Activated CD8-positive, alpha-beta memory T cell treated with anti-CD3 and anti-CD28 coated beads, Interleukin-2, amount 50 U/mL, for 1 hour (primary cell): ENCODE measurements at regions not wholly inside any gene's neighbourhood (a gene's known extent, or its start where the extent isn't known, plus 50 kb on each side); places are given as distances from the start of the nearest gene placed in this dataset.
"Not testable (repeated sequence)": the region's sequence is repeated elsewhere in the genome, so short reads cannot be mapped to it uniquely, and the experiment has no call there.

ENCODE experiments used
- DNase-seq: peaks from one replicate; pipeline ENCODE4 v3.0.0-alpha.2; 2020; ENCODE audit errors: extremely low read depth

DNA sequence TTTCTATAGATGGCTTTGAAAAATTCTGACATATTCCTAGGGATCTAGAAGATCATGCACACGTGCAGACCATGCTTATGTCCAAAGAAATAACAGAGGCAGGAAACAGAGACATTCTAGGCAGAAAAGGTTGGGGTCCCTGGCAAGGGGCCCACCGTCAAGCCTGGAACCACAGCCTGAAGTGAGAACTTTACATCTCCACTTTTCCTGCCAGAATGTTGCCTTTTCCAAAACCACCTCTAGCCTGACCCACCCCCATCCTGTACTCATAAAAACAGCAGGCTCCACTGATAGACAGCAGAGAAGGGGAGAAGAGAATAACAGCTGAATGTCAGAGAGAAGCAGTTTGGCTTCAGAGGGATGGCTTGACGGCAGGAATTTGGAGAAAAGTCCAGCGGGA lies 257.3 kb upstream of the NT5E start:
- no peak for DNase-seq

DNA sequence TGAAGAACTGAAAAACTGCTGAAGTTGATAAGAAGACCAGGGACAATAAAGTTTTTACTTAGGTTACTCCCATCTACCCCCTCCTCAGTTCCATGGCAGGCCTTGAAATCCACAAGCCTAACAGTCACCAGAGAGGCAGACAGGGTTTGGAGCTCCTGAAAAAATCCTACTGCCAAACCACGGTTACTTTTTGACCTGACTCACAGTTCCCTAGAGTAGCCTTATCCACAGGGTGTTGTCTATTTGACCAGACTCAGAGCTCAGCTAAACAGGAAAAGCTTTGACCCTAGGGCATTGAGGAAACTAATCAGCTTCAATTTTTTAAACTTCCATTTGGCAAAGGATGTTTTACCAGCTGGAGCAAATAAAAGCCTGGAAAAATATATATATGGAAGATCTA lies 257.7 kb upstream of the NT5E start:
- DNase-seq, result no peak

DNA sequence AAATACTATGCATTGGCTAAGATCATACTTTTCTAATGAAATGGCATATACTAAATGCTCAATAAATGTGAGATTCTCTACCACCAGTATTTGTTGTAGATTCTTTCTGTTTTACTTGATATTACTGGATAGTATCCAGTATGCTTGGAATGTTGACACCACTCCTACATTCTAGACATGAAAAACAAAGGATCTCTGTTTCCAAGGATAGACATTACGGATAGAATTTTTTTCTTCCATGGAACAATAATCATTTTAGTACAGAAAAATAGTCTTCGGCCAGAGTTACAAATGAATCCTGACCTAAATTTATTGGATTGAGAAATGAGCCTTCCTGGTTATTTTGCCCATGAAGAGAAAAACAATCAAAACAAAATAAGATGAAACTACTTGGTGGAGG lies 258.2 kb upstream of the NT5E start:
- DNase-seq, result no peak

DNA sequence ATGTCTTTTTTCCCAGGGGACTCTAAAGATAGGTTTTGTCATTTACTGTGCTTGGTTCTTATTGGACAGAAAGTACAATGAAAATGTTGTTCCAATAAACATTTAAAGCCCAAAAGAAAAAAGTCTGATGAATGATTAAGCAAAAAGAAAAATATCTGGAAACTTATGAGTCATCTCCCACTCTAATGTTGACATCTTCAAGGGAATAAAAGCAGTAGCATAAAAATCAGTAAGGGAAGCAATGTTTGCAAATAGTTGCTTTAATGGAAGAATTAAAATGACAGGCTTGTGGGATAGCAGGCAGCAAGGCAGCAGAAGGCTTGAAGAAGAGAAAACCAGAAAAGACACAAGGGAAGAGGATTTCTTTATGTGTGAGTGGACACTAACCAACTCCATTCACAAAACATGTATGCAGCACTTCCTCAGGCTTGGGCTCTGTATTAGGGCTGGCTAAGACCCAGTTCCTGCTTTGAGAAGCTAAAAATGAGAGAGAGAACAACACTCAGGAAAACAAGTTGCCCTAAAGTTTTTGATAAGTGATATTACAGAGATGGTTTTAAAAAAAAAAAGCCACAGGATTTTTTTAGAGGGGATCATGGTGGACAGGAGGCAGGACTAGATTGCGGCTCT lies 263.2 kb upstream of the NT5E start:
- DNase-seq, result no peak

DNA sequence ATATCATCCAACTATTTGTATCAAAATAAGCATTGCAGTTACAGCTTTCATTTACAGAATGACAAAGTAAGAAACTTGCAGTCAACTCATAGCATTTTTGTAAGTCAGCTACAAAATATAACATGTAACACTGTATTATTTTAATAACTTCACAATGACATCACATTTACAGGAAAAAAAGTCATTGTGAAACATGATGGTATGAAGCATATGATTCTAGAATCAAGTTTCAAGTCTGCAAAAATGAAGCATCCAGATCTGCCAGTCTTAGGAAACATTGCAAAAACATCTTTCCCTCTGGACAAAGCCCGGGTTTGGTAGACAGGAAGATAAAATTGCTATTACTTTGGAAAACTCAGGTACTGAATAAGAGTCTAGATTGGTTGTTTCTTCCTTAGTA lies 263.9 kb upstream of the NT5E start:
- no peak for DNase-seq

DNA sequence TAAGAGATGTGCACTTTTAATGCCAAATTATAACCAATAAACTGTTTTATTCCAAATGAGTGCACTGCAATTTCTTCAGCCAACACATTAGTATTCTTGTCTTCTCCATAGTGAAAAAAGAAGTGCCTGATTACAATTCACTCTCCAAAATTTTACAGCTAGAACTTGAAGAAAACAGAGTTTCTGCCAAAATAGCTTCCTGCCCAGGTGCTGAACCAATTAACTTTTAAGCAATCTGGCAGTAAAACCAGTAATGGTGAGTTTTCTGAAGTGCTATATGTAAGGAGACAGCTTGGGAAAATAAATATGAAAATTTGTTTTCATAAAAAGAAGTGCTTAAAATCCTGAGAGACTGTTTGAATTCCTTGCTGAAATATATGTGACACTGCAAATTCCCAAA lies 266.0 kb upstream of the NT5E start:
- no peak for DNase-seq

DNA sequence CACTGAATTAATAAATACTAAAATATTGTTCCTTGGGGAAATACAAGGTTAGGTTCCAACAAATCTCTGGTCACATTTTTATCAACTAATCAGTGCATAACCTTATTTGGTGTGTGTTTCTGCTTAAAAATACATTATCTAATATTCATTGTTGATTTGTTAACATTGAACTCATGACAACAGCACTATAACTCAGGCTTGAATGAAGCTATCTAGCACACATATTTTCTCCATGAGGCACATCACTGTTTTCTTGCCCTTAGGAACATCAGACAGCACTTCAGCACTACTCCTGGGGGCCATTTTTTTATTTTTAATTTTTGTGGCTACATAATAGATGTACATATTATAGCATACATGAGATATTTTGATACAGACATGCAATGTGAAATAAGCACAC lies 277.2 kb upstream of the NT5E start:
- DNase-seq, result no peak

DNA sequence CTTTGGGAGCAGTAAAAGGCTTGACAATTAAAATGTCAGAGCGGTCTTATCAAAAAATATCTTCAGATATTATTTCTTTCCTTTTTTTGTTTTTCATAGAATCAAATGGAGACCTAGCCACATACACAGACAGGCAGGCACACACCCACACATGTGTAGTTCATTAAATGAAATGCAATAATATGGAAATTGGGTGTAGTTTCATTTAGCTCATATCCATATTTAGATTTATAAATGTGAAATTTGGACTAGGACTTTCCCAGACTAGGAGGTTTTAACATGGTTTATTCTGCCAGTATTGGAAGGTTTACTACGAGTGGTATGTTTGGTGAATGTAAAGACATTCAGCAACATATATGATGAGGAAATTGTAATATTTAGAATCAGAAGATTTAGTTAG lies 277.7 kb upstream of the NT5E start:
- no peak for DNase-seq

DNA sequence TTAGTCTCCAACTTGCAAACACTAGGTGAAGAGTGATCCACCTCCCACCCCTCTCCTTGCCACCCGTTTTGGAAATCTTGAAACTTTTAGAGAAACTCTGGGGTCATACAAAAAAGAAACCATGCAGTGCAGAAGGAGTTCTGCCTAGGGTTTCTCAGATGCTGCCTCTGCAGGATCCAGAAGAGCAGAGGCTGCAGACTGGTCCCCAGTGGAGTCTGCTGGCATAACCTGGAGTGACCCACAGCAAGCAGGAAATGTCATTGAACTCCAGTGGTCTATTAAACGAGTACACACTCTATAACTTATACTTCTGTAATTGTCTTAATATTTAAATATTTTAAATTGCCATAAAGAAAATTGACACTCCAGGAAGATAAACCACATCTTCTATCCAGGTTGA lies 280.7 kb upstream of the NT5E start:
- DNase-seq, result no peak

DNA sequence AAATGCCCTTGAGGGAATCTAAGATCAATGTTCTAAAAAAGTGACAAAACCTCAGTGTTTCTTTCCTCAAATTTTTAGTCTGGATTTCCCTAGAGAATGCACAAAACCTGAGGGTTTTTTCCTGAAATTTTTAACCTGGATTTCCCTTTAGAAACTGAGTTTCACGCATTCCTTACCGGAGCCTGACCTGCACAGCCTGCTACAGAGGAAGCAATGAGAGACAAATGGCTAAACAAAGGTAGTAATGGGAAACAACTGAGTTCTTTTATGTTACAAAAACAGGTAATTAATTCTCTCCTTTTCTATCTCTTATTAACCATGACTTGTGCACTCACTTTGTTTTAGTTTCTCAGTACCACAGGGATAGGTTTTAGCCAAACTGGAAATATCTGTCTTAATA lies 281.7 kb upstream of the NT5E start:
- no peak for DNase-seq

DNA sequence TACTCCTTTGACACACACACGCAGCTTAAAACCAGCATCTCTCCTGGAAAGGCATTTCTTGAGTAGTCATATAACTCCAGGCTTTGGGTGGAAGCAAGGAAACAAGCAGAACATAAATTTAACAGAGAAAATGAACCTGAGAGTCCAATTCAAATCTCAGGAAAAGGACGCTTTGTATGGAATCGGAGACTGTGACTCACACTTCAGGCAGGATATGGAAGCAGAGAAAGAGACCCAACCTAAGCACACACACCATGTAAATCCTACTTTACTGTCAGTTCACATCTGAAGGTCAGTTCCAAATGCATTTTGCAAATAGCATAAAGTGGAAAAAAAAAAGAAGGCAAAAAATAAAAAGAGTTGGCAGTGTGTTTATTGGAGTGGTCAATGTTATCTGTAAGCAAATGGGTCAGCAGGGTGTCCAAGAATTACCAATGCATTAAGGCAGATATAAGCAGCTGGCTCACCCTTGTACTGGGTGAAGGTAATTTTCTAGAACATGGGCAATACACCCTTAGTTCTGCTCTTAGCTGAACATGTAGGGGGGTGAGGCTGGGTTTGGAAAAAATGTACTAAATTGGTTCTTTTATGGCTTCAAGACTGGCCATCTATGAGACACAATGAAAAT lies 283.7 kb upstream of the NT5E start:
- no peak for DNase-seq

DNA sequence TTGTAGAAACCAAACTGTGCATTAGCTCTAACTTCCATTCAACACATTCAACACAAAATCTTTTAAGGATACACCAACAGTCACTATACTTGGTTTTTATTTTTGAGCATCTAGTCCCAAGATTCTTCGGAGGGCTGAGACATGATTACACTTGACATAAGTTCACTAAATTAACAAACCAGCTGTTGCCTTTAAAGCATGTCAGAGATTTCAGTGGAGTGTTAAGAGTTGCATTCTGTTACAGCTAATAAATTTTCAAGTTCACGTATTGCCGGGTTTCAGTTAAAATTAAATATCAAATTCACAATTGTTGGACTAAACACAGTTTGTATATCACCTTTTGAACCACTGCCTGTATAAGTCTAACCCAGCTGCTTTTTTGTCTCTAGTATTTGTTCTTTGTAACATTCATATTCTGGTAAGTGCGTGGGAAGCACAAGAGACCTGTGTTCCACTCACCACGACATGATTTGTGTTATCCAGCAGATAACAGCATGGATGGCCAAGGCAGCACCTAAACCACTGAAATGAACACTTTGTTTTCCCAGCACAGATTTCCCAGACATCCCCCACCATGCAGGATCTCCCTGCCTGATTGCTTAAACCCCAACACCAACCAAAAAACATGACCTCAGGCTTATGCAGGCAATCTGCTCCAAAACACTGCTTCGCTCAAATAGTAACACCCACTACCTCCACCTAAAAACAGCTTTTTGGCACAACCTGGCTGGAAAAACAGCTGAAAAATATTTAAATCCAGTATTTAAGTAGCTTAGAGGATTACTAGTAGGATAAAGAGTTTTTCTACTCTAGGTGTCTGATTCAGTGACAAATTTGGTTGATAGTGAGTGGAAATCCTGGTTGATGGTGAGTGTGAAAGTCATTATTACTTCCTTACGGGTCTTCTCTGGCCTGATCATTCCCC lies 286.5 kb upstream of the NT5E start:
- DNase-seq, result no peak

DNA sequence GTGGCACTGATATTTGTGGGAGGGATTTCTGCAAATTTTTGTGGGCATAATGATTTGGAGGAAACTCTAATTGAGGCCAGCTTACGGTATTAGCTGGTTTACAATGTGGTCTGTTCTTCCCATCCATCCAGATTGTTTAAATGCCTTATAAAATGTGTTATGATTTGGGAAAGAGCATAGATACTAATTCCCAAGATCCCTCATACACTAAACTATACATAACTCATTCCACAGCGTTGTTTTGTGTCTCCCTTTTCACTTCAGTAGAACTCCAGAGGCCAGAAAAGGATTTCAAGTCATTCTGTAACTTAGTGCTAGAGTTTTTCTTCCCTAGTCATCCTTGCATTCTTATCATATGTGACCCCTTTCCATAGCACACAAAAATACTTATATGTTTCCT lies 292.6 kb upstream of the NT5E start:
- no peak for DNase-seq

DNA sequence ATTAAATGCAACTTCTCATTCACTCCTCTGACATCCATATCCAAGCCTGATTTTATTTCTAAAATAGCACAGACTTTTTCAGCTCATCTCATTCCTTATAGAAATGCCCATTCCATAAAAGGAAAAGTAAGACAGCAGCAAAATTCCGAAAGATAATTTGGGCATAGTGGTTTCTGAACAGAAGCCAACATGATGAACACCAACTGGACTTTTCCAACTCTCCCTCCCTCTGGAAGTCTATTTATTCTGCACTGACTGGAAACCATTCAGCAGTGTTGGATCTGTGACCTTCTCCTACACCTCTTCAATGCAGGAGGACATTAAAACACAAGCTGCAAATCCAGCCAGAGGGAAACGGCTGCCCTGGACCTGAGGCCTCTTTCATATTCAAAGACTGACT lies 306.2 kb upstream of the NT5E start:
- DNase-seq, result no peak

DNA sequence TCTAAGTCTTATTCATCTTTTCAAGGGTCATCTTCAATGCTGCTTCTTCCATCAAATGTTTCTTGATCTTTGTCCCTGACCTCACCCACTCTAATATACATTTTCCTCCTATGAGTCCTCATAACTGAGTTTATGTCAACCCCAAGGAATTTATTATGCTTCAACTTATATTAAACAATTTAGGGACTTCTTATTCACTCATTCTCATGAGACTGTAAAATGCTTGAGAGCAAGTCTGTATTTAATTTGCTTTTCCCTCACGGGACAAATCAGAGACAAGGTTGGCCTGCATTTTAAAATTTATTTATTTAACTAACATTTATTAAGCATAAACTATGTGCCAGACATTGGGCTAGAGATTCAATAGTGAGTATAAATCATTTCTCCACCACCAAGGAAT lies 312.0 kb upstream of the NT5E start:
- DNase-seq, result no peak

DNA sequence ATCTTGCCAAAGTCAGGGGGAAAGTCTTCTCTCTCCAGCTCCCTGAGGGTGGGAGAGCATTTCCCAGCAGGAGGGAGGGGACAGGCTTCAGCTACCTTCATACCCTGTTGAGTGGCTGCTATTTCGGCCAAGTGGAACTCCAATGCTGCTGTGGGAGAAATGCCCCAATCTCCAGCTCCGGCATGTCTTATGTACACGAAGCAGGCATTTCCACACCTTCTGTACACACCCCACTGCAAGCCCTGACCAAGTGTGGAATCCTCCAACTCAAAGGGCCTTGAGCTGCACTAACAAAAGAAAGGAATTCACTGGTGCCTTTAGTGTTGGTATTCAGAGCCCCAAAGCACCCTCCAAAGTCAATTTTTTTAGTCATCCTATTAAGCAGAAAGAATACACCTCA lies 313.6 kb upstream of the NT5E start:
- no peak for DNase-seq

DNA sequence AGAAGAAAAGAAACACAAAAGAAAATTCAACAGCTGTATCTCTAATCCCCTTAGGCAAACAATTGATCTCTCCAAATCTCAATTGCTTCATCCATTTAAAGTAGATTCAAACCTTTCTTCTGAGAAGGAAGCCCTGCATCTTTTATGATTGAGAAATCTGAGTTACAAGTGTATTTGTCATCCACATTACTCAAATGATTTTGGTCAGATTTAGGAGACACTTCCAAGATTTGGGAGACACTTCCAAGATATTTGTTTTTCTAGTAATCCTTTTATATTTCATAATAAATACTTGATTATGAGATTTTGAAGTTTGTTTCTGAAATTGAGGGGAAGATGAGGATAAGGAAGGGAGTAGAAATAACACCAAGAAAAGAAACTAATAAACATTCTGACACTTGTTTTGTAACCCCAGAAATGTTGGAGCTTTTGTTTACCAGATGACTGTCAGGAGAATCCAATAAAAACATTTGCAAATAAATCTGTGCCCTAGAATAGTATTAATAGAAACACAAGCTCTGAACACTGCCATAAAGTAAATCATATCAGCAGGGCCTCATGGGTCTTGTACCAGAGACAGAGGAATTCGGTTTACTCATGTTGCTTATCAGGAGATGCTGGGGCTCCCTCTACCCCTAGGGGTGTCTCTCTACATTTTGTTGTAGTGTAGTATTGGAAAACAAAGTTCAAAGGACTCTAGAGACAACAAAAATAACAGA lies 314.3 kb upstream of the NT5E start:
- DNase-seq, result no peak

DNA sequence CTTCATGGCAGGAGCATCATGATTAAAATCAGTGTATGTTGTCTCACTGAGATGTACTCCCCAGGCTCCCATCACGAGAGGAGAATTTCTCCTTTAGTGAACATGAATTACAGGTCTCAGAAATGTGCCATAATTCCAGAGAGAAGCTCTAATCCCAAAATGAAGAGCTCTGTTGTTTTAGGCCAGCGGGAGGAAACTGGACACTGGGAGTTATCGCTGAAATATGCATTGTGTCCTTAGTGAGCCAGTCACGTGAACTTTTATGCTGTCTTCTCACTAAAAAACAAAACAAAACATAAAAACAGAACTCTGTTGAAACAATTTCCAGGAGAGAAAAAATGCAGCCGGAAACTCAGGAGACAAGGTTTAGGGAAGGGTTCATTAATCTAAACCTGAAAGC lies 315.7 kb upstream of the NT5E start:
- no peak for DNase-seq

DNA sequence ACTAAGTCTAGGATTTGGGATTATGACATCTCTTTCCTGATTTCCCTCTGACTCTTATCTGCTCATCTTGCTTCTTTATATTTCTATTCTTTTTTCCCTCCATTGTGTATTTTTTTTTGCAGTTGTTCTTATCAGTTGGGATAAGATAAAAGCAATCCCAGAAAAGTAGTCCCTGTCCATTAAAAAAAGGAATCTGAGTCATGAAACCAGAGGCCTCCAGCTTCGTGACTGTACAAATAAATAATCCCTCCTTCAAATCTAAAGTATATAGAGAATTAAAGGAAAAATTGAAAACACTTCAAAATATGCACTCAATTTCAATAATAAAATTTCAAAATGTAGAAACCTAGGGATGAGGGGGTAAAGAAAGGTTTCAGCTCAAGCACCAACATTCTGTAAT lies 317.8 kb upstream of the NT5E start:
- DNase-seq, result no peak

DNA sequence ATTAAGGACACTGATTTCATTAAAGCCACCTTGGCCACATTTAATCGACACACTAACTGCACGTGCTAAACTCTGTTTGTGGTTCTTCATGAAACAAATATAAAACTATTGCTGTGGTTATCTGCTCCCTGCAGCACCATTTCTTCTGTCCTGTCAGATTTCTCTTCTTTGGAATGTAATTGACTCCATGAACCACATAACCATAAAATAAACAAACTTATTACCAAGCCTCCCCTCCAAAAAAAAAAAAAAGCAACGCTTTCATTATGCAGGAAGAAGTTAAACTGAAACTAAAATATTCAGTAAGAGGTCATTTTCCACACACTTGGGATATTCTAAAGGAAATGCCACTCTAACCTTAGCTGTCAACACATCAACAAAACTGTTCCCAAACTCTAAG lies 319.1 kb upstream of the NT5E start:
- DNase-seq, result no peak

DNA sequence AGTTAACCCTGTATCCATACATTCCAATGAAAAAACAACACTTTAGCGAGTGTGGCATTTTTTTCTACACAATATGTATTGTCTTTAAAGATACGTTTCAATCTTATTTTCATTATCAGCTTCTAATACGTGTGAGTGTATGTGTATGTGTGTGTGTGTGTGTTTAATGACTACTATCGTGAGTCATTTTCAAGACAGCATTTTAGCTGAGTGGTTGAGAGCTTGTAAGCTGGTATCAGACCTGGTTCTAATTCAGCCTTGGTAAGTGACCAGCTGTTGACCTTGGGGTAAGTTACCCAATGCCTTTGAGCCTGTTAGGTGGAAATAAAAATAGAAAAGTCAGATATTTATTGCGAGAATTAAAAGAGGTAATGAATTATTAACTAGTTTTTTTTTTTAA lies 320.0 kb upstream of the NT5E start:
- no peak for DNase-seq

DNA sequence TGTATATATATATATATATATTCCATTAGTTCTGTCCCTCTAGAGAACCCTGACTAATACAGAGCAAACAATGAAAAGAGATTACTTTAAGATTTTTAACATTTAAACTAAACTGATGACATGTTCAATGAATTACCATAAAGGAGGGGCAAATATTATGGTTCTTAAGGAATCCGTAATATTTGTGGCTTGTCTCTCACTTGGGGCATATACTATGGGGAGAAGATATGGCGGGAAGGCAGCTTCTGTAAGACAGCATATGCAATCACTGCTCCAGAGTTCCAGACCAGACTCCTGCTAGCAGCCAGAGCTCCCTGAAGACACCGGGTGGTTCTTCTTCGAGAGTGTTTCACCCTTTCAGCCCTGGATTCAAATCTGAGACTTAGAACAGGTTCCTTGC lies 321.1 kb upstream of the NT5E start:
- DNase-seq, result no peak

DNA sequence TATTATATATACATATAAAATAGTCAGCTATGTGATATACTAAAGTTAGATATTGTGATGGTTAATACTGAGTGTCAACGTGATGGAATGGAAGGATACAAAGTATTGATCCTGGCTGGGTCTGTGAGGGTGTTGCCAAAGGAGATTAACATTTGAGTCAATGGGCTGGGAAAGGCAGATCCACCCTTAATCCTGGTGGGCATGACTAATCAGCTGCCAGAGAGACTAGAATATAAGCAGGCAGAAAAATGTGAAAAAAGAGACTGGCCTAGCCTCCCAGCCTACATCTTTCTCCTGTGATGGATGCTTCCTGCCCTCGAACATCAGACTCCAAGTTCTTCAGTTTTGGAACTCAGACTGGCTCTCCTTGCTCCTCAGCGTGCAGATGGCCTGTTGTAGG lies 321.6 kb upstream of the NT5E start:
- DNase-seq, result not testable (repeated sequence)
